NCI-H526 (cell line): ENCODE measurements at regions not wholly inside any gene's neighbourhood (a gene's known extent, or its start where the extent isn't known, plus 50 kb on each side); places are given as distances from the start of the nearest gene placed in this dataset.
"Not testable (repeated sequence)": the region's sequence is repeated elsewhere in the genome, so short reads cannot be mapped to it uniquely, and the experiment has no call there.

Source experiments
- DNase-seq, 2 experiments: peaks; one replicate each; lab custom pipeline; 2025; lab: John Stamatoyannopoulos, UW

DNA sequence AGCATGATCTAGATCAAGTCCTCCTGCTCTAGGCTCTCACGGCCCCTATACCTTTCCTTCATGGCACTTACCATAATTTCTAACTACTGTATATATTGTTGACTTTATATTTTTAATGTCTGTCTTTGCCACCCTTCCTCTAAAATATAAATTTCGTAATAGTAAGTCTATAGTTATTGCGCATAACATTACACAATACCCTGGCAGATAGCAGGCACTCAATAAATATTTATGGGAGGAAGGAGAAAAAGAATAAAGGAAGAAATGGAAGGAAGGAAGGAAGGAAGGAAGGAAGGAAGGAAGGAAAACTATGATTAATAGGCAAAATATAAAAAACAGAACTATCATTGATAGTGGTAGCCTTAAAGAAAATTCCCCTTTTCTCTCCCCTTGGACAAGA is 190.3 kb upstream of the LMCD1 start:
- DNase-seq, result no peak

DNA sequence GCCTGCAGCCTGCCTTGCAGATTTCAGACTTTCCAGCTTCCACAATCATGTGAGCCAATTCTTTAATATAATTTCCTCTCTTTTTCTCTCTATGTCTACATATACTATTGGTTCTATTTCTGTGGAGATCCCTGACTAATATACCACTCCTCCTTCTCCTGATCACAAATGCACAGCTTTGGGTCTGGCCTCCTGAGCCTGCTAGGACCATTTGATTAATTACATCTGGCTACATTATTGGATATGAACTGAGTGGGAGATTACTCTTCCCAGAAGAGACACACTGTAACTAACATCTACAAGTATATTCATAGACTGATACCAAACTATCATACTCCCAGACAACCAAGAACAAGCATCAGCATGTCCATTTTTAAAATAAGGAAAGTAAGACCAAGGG is 188.9 kb upstream of the LMCD1 start:
- no peak for DNase-seq

DNA sequence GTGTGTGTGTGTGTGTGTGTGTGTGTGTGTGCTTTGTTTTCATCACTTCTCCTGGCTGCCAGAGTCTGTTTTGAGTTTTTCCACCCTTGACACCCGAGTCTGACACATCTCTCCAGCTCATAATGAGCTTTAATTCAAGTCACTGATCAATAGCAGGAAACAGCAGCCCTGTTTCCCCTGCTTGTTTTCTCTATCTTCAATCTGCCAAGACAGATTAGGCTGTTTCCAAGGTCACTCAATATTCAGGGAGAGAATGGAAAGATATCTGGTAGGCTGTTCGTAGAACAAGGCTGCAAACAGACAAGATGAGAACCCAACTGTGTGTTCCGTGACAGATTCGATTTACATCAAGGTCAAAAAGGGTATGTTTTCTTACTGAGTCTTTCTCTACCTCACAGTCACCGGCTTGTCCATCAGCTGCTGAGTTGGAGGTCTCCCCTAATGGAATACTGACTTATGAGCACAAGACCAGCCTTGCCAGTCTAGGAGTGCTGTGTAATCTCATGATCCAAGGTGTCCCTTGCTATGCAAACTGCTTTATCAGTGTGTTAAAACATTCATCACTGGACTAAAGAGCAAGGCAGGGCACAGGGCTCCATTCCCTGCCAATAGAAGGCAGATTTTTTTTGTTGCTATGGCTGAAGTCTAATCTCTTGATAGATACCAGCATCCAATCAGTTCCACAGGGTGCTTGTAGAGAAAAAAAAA is 187.9 kb upstream of the LMCD1 start:
- DNase-seq, result no peak

DNA sequence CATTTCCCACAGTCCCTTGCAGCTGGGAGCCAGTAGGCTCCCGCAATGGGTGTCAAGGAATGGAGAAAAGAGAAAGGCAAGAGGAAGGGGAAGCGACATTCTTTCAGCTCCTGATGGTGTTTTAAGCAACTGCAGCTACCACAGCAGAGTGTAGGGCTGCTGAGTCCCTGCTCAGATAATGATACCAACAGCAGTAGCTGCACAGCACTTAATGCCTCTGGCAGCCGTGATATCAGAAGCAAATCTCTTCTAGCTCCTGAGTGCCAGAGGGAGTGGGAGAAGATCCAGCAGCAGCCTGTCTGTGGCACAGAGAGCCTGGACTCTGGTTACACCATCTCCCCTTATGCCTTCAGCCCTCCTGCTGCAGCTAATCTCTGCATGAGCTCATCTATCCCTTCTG is 186.1 kb upstream of the LMCD1 start:
- DNase-seq, result not testable (repeated sequence)

DNA sequence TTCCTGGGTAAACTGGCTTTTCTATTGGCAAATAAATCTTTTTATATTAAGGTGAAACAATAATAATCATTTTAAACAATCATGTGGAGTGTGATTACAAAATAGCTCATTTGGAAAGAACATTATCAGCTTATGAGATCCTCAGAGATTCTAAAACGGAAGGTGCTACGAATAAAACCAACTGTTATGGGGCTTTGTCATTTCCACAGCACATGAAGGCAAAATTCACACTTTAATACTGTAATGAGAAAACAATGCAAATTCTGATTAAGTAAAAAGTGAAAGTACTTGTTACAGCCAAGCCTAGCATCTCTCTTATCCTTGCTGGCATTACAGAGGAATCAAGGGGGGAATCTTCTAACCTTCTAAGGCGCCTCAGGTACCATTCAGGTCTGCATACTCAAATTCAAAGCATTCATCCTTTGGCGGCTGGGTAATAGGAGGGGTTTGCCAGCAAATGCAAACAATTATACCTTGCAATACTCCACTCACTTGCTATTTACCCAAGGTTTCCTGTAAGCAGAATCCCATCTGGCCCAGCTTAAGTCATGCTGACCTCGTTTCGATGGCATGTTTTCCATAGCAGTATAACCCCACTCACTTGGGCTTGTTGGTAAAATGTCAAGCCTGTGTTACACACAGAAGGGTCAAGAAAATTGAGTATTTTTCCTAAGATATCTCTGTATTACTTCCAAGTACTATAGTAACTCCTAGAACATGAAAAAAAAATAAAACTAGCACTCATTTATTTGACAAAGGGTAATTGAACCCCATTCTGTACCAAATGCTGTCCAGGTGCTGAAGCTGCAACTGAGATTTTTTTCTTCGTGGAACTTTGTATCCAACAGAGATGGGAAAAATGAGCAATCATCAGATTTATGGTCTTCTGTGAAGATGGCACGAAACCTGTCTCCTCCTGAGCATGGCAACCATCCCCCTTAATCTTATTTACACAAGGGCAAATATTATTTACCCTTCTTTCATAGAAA is 183.7 kb upstream of the LMCD1 start:
- DNase-seq, result peak; percentile 38 to 47

DNA sequence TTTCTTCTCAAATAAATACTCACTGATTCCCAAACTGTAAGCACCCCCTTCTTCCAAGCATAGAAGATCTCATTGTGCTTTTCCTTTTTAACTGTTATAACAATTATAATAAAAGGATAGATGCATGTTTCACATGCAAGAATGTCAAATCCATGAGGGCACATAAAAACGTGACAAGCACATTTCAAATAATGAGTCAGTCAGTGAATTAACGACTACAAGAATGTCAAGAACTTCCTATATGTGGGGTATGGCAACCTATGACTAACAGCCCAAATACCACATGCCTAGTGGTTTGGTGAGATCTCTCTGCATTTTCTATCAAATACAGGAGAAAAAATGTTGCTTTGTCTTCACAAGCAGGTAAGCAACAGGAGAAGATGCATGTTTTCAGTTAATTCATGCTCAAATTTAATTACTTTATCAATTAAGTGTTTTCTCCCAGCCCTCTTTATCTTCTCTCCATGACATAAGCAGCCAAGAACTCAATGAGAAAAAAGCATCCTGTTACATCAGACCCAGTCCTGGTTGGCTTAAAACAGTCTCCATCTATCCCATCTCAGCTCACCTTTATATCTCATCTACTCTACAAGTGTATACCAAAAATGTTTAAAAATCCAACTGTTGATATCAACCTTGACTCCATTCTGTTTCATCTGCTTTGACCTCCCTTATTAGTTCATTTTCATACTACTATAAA is 181.5 kb upstream of the LMCD1 start:
- no peak for DNase-seq

DNA sequence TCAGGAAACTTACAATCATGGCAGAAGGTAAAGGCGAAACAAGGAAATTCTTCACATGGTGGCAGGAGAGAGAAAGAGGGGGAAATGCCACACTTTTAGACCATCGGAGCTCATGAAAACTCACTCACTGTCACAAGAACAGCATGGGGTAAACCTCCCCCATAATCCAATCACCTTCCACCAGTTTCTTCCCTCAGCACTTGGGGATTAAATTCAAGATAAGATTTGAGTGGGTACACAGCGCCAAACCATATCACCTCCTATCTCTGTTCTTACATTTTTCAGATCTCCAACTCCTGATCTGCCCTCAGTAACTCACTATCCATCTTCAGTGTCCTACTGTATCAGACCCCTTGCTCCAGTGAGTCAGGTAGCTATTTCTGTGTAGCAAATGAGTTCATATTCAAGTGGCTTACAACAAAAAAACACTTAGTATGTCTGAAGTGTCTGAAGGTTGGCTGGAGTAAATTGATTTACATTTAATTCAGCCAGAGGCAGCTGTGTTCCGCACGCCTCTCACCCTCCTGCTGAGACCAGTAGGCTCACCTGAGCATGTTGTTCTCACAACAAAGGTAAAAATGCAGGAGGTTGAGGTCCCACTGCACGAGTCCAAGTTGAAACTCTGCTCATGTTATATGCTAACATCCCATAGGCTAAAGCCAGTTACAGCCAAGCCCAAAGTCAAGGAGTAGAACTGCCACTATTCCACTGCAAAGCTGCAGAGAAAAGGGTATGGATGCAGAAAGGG is 180.7 kb upstream of the LMCD1 start:
- DNase-seq, result no peak

DNA sequence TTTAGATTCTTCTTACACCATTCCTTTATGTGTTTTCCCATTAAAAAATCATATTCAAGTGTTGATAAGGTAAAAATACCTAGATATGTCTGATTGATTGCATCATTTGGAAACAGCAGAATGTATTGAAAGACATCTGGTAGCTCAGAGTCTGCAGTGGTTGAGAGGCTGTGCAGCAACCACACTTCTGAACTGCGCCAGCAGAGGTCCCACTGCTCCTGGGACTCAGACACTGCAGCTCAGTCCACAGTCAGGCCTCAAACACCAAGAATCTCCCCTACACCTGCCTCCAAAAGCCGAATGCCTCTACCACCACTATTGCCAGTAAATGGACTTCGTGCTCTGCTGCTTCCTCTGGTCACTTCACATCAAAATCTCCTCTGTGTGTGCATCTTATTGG is 176.9 kb upstream of the LMCD1 start:
- peak in 1 of 2 experiments; percentile 36 for DNase-seq

DNA sequence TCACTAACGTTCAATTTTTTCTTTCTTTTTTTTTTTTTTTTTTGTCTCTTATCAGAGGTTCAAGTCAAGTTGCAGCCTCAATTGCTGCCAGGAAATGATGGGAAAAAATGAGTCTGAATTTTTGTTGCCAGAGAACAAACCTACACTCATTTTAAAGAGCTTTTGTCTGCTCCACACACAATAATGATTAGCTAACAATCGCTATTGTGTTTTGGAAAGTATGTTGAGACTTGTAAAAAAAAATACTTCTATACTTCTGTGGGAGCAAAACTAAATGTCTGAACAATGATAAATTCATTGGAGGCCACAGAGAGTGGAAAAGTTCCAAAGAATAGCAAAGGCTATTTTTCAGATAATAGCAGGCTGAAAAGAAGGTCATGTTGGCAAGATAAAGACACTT is 176.3 kb upstream of the LMCD1 start:
- no peak for DNase-seq

DNA sequence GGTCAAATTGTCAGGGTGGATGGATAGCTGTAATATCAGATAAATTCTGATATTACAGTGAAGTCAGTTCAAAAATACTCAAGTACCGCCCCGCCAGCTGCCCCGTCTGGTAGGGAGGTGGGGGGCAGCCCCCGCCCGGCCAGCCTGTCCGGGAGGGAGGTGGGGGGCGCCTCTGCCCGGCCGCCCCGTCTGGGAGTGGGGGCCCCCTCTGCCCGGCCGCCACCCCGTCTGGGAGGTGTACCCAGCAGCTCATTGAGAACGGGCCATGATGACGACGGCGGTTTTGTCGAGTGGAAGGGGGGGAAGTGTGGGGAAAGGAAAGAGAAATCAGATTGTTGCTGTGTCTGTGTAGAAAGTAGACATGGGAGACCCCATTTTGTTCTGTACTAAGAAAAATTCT is 175.8 kb upstream of the LMCD1 start:
- not testable (repeated sequence) for DNase-seq

DNA sequence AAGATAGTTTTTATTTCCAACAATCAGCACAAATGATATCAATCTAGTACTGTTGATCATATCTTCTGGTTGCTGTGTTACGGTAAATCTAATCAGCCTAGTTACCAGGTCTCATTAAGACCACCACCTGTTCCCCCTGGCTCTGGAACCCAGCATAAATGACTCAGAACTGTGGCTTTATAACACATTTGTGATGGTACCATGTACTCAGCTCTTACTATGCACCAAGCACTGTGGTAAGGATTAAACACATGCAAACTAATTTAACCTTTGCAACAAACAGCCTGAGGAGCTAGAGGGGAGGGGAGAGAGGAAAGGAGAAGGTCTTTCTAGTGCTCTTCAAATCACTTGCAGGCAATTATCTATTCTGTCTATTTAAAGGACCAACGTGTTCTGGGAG is 173.9 kb upstream of the LMCD1 start:
- no peak for DNase-seq

DNA sequence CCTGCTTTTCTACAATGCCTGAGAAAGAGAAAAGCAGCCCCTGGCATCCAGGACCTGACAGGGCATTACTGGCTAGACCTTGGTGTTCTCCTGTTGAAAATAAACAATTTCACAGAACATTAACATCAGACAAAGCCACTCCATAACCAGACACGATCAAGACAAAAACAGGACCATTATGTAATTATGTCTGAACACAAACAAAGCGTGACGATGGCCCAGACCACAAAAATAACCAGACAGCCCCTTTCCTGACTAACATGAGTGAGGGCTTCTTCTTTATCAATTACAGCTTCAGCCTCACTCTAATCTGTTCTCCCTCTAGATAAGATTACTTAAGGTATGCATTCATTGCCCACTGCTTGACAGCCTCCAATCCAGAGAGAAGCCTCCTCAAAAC is 172.7 kb upstream of the LMCD1 start:
- no peak for DNase-seq

DNA sequence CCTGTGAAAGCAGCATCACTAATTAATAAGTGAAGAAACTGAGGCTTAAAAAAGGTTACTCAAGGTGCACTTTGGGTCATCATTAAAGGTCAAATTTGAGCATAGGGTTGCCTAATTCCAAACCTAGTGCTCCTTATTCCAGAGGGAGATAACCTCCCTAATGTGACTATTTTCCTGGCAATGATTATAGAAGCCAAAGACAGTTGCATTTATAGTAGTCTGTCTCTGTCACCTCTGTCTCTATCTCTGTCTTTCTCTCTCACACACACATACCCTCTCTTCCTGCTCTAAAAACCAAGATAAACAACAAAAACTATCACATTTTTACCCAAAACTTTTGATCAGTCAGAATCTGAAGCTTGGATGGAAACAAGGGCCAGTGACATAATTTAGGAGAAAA is 172.0 kb upstream of the LMCD1 start:
- DNase-seq, result no peak

DNA sequence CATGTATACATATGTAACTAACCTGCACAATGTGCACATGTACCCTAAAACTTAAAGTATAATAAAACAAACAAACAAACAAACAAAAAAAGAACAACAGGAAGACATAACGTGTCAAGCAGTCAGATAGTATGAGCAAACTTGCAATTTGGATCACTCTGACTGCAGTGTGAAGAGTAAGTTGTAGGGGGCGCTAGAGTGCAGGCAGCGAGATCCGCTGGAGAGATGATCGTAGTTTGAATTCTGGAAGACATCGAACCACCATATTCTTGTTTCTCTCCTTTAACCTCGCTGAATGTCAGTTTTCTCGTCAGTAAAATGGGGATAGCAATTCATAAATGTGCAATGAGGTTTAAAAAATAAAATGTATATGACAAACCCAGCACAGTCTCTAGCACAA is 165.2 kb upstream of the LMCD1 start:
- DNase-seq, result no peak

DNA sequence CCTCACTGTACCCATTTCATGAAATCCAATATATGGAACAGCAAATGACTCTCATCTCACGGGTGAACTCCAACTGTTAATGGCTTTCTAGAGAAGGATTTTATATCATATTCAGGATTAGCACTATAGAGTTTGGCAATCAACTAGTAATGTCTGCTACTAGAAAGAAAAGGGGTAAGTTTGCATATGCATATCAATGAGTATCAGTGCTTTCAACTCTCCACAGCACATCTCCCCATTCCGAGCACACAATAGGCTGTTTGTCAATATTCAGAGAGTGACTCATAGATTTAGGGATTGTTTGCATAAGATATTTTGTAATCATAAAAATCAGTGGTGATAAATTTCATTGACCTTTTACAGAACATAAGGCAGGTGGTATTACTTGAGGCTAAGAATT is 163.2 kb upstream of the LMCD1 start:
- DNase-seq, result no peak

DNA sequence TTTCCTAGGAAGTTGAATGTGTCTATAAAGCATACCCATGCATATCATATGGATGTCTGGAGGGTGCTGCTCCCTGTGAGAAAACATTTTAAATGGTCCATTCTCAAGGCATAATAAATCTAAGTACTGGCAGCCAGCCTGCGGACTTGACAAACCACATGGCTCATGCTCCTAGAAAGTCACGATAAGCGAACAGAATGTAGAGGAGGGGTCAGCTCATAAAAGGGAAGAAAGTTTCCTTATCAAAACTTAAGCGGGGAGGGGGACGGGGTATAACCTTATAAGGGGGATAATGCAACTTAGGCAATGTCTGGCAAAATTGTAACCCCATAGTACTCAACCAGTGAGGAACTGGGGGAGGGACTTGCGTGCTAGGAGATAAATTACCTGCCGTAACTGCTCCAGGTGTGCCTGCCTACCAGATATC is 159.8 kb upstream of the LMCD1 start:
- DNase-seq, result no peak

DNA sequence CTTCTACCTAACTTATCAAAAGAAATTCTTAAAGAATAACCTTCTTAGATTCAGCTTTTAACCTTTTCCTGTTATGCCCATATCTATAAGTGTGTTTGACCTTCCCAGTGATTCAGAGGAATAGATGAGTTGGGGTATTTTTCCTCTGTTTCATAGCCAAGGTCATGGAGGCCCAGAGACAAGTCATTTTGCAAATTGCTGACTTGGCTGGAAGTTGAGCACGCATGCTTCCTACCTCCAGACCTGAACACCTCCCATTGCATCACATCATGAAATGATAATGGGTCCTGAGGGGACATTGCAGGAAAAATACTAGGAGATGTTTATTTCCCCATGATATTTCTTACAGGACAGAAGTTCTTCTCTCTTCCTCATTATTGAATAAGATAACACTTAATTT is 158.6 kb upstream of the LMCD1 start:
- no peak for DNase-seq

DNA sequence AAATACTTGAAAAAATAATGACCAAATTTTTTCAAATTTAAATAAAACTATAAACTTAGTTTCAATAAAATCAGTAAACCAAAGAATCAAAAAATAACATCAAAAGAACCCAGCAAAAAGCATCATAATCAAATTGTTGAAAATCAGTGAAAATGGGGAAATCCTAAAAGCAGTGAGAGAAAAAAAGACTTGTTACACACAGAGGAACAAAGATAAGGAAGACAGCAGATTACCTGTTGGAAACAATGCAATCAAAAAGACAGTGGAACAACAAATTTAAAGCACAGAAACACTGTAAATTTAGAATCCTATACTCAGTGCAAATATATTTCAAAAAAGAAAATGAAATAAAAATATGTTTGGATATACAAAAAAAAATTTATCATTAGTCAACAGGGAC is 156.2 kb upstream of the LMCD1 start:
- DNase-seq, result no peak

DNA sequence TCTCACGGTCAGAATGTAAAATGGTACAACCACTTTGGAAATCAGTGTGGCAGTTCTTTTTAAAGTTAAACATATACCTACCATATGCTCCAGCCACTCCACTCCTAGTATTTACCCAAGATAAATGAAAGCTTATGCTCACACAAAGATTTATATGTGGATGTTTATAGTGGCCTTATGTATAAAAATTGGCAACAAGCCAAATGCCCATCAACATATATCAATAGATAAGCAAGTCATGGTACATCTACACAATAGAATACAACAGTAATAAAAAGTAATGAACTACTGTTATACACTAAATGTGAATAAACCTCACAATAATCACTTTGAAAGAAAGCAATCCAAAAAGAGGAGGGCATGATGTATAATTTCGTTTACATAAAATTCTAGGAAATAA is 153.5 kb upstream of the LMCD1 start:
- no peak for DNase-seq

DNA sequence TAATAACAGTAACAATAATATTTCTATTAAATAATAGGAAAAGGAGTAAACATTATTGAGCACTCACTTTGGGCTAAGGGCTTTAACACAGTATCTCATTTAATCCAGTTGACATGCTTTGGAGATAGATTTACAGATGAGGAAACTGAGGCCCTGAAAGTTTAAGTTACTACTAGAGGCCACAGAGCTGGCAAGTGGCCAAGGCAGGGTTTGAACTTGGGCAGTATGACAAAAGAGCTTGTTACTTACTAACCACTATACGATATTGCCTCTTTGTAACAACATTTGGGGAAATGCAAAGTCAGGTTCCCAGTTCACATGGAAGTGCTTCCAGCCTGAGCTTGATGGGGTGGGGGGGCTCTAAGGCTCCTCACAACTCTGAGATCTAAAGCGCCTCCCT is 149.1 kb upstream of the LMCD1 start:
- no peak for DNase-seq

DNA sequence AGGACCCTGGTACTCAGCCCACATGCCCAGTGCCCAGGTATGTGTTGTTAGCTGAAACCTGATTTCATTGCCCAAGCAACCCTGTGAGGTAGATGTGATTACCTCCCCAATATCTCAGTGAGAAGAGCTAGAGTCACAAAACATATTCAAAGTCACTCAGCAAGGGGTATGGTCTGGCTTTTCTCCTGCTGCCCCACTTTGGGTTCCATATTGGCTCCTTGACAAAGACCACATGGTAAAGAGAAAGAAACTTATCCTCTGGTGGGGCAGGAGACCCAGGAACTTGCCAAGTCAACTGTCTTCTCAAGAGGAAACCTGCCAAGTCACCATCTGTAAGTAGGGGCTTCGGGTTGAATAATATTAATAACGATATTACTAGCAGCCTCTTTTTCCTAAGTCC is 148.3 kb upstream of the LMCD1 start:
- no peak for DNase-seq

DNA sequence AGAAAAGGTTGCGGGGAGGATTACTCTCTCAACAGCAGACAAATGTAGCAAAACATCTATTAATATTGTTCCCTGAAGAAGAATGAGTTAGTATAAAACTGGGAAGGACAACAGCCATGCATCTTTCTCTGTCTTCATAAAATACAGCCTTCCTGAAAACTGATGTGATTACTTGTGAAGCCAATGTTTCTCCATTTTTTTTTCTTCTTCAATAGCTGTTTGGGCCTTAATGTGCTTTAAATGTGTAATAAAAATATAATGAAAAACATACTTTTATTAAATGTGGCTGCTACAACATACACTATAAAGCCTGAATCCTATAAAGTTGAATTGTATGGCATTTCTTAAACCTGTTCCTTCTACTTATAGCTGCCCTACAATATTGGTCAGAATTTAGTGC is 146.3 kb upstream of the LMCD1 start:
- DNase-seq, result no peak
